ENCODE measurements at regions not wholly inside any gene's neighbourhood (a gene's known extent, or its start where the extent isn't known, plus 50 kb on each side); places are given as distances from the start of the nearest gene placed in this dataset.
A peak's percentile ranks its signal among the peaks of the same experiment; 100 is the strongest.
"Not testable (repeated sequence)": the region's sequence is repeated elsewhere in the genome, so short reads cannot be mapped to it uniquely, and the experiment has no call there.

DNA sequence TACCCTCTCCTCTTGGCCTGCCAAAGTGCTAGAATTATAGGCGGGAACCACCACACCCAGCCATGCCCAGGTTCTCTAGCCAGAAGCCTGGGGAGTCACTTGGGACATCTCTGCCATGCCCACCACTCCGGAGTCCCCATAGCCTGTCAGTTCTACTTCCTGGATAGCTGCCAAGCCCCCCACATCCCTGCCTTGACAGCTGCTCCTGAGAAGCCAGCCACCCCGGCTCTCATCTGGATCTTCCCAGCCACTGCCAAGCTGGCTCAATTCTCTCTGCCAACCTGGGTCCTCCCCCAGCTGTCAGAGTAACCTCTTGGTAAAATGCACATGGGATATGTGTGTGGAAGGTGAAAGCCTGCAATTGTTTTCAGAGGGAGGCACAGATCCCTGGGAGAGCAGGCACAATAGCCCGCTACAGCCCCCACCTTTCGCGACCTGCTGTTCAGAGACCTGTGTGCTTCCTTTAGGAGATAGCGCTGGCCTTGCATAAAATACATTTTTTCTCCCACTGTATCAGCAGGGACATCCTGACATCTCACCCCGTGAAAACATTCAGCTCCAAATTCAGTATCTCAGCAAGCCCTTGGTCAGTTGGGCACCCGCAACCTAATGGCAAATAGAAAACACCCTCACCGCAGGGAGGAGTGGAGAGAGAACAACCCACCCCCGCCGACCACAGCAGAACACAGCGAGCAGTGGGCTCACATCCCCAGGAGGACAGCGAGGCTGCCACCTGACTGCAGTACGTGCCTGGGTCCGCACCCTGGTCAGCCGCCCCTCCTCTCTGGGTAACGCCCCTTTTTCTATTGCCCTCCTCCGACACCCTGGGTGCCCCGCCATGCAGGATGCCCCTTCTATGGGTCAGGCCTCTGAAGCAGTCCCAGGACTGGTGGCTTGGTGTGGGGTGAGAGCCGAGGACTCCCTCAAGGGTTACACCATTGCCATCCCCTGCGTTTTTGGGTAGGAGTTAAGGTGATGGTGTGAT lies 1342.2 kb downstream of the BRD1 start:
- intact Hi-C loops (cut with DNase I), result no loop called here
- peak; percentile 40 for DNase-seq (ENCODE audit: missing footprints)
- ATAC-seq, result no peak

DNA sequence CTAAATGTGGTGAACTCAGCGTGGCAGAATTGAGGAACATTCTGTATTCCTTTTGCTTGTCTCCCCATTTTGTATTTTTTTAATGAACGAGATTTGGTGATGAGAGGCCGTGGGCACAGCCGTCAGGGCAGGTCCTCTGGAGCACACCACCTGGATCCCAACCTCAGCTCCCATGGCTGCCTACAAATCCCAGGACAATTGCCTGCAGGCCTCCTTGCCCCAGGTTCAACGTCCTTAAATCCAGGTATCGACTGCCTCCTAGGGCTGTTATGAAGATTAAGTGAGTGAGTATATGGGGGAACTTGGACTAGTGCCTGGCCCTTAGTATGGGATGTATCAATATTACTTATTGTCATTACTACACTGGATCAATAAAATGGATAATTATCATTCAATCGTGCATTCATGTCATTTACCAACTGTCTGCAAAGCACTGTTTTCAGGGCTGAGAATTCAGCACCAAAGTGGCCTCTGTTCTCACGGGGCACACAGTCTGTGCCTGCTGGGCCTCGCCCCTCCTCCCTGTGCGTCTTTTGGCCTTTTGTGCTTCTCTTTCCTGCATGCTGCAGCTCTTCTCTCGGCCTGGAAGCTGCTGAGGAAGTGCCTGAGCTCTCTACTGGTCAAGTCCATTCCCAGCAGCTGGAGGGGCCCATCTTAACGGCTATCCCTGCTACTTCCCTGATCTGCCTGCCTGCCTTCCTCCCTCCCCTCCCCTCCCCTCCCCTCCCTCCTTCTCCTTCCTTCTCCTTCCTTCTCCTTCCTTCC lies 1343.7 kb downstream of the BRD1 start:
- ATAC-seq (no peak), DNase-seq (ENCODE audit: missing footprints) (no peak)
- intact Hi-C loops (cut with DNase I), result no loop called here

GRCh38 chr22:48482771-48483170 lies 1344.9 kb downstream of the BRD1 start:
- DNase-seq (ENCODE audit: missing footprints), result no peak
- intact Hi-C loops (cut with DNase I), result no loop called here
- no peak for ATAC-seq

GRCh38 chr22:48482198-48482597 lies 1345.5 kb downstream of the BRD1 start:
- DNase-seq (ENCODE audit: missing footprints); intact Hi-C loops (cut with DNase I); ATAC-seq: not testable (repeated sequence)

DNA sequence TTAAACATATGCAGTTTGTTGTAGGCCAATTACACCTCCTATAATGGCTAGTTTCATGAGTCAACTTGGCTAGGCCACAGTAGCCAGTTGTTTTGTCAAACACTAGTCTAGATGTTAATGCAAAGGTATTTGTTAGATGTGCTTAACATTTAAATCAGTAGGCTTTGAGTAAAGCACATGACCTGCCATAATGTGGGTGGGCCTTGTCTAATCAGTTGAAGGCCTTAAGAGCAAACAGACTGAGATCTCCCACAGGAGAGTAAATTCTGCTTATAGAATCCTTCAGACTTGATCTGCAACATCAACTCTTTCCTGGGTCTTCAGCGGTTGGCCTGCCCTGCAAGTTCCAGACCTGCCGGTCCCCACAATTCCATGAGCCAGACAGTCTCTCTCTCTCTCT lies 1345.9 kb downstream of the BRD1 start:
- intact Hi-C loops (cut with DNase I), result no loop called here
- DNase-seq (ENCODE audit: missing footprints) (no peak), ATAC-seq (no peak)

DNA sequence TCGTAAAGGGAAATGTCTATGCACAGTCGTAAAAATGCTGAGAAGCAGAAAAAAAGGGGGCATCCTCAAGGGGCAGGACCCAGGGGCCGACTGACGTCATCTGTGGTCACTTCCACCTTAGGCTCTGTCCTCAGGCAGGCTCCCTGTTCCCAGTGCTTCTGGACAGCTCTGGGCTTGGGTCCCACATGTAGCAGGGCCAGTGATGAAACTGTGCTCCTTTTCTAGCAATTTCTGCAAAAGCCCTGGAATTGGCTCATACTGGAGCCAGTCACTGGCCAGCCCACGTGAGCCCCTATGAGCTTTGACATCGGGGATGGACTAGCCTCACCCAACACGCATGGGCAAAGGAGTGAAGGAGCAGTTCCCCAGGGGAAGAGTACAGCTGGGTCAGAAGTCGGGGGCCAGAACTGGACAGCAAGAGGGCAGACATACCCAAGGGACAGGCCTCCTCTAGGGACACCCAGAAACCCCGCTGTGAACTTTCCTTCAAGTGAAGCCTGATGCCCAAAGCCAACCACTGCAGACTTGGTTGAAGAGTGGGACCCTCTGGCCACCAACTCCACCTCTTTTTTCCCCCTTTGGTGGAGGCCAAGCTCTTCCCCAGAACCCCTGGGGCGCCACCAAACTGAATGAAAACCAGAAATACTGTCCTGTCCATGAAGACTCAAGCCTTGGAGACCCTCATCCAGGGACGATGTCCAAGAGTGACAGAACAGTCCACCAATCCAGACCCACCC lies 1349.0 kb downstream of the BRD1 start:
- ATAC-seq (no peak), DNase-seq (ENCODE audit: missing footprints) (no peak)
- intact Hi-C loops (cut with DNase I), result no loop called here

- intact Hi-C loops (cut with DNase I), result no loop called here
- ATAC-seq (no peak), DNase-seq (ENCODE audit: missing footprints) (no peak)
These were observed 1349.5 kb downstream of the BRD1 start for GRCh38 chr22:48478124-48478523.

DNA sequence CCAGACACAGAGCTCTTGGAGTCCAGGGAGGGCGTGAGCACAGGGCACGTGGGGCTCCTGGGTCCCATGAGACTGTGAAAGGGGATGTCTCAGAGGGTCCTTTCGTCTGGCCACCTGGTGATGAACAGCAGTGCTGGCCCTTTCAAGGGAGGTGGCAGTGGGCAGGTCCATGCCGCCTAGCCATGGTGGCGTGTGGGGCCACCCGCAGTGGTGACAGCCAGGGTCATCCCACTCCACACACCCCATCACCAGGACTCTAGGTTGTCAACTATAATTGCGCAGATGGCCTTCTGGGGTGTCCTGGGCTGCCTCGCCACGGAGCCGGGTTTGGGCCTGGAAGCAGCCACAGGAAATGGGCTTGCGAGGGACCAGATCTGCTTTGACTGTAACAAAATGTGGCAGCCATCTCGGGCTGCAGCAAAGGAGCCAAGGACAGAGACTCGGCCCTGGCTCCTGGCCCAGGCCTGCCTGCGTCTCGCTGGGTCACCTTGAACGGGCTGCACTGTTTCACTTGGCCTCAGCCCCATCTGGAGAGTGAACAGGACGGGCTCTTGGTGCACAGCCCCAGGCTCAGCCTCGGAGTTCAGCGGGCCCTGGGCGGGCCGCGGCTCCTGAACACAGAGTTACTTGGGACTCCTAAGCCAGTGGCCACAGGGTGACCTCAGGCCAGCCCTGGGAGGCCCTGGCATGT lies 1350.5 kb downstream of the BRD1 start:
- ATAC-seq (peak; percentile 85), DNase-seq (ENCODE audit: missing footprints) (peak; percentile 78)
- intact Hi-C loops (cut with DNase I), result no loop called here

DNA sequence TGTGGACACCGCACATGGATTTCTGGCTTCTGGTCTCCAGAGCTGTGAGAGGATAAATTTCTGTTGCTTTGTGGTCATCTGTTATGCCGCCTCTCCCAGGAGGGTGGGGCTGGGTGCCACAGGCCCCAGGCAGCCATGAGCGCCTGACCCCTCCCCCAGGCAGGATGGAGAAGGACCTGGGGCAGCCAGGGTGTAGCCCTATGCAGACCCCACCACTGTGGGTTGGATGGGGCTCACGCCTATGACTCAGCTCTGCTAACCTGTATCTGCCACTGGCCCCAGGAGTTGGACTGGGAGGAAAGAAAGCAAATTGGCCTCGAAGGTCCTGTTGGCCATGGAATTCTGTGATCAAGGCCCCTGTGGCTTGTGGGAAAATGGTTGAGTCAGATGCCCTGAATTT lies 1351.1 kb downstream of the BRD1 start:
- DNase-seq (ENCODE audit: missing footprints) (no peak), ATAC-seq (no peak)
- intact Hi-C loops (cut with DNase I), result no loop called here

DNA sequence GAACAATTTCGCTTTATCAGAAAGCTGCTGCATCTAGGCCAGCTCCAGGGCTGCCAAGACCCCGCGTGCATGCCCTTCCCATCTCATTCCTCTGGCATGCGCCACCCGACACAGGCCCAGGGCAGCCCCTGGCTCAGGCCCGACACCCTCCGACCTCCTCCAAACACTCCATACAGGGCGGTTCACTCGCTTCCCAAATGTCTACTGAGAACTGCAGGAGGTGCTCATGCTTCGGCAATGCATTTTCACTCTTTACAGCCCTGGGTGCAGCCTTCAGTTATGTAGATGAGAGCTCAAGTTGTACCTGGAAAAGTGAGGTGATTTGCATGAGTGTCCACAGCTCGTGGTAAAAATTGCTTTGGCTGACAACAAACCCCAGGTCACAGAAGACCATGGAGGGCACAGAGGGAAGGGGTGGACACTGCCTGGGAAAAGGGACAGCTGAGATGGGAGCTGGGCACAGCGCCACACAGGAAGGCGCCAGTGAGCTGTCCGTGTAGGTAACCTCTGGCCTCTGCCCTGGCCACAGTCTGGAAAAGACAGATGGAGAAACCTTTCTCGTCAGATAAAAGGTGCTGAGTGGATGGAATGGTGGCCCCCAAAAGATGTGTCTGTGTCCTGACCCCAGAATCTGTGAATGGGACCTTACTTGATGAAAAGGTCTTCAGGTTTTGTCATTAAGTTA lies 1351.9 kb downstream of the BRD1 start:
- intact Hi-C loops (cut with DNase I), result no loop called here
- DNase-seq (ENCODE audit: missing footprints), result no peak
- ATAC-seq, result no peak

DNA sequence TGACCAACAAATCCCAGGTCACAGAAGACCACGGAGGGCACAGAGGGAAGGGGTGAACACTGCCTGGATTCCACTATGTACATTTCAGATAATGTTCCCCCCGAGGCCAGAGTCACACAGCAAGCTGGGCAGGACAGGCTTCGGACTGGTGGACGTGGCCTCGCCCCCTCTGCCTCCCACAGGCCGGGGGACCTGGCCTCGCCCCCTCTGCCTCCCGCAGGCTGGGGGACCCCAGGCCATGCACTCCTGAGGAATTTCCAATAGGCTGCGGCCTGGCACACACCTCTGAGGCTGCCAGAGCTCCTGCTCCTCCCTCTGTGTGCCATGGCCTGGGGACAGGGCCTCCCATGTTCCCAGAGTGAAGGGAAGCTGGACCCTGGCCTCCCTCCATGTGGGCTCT lies 1352.8 kb downstream of the BRD1 start:
- ATAC-seq (no peak), DNase-seq (ENCODE audit: missing footprints) (no peak)
- intact Hi-C loops (cut with DNase I), result no loop called here

DNA sequence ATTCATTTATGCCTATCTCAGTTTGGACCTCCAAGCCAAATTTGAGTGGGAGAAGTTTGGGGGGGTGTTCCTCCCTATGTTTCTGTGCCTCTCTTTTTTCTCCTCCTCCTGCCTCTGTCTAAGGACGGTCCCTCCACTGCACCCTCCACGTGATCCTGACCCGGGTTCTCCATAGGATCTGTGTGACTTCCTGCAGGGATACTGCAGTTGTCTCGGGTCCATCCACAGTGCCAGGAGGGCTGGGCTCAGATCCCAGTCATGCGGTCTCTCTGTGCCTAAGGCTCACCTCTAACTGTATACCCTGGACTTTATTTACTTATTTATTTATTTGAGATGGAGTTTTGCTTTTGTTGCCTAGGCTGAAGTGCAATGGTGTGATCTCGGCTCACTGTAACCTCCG lies 1354.5 kb downstream of the BRD1 start:
- intact Hi-C loops (cut with DNase I), result no loop called here
- ATAC-seq (no peak), DNase-seq (ENCODE audit: missing footprints) (no peak)

DNA sequence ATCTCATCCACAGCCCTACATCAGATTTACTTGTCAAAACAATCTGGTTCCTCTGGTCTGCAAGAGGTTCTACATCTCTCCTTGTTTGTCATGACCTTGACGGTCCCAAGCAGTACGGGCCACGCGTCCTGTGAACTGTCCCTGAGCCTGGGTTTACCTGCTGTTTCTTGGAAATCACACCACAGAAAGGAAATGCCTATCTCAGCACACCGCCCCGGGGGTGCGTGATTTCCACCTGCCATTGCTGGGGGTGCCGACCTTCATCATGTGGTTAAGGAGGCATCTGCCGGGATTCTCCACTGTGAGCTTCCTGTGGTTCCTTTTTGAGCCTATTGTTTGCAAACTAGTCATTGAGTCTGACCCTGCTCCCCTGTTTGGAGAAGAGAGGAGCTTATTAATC lies 1363.4 kb downstream of the BRD1 start:
- ATAC-seq, result no peak
- DNase-seq (ENCODE audit: missing footprints), result no peak
- intact Hi-C loops (cut with DNase I), result no loop called here

- ATAC-seq (no peak), DNase-seq (ENCODE audit: missing footprints) (no peak)
- intact Hi-C loops (cut with DNase I), result no loop called here
These were observed 1367.5 kb downstream of the BRD1 start for GRCh38 chr22:48459859-48460823.

DNA sequence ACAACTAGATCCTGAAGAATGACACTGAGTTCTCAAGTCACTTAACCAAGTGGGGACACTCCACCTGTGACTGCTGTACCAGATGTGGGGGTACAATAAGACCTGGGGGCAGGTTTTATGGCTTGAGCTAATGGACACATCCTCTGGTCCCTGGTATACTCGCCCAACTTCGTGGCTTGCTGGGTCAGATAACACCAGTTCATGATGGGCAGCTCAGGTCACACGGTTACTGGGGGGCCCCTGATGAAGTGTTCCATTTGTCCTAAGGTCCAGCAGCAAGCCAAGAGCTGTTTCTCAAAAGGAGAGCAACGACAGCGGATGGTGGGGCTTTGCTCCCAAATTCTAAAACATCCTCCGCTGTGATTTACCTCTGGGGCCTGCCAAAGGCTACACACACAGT lies 1368.4 kb downstream of the BRD1 start:
- DNase-seq (ENCODE audit: missing footprints), result no peak
- intact Hi-C loops (cut with DNase I), result no loop called here
- ATAC-seq, result no peak

GRCh38 chr22:48456449-48456848 lies 1371.2 kb downstream of the BRD1 start:
- intact Hi-C loops (cut with DNase I), result no loop called here
- ATAC-seq, result no peak
- no peak for DNase-seq (ENCODE audit: missing footprints)

DNA sequence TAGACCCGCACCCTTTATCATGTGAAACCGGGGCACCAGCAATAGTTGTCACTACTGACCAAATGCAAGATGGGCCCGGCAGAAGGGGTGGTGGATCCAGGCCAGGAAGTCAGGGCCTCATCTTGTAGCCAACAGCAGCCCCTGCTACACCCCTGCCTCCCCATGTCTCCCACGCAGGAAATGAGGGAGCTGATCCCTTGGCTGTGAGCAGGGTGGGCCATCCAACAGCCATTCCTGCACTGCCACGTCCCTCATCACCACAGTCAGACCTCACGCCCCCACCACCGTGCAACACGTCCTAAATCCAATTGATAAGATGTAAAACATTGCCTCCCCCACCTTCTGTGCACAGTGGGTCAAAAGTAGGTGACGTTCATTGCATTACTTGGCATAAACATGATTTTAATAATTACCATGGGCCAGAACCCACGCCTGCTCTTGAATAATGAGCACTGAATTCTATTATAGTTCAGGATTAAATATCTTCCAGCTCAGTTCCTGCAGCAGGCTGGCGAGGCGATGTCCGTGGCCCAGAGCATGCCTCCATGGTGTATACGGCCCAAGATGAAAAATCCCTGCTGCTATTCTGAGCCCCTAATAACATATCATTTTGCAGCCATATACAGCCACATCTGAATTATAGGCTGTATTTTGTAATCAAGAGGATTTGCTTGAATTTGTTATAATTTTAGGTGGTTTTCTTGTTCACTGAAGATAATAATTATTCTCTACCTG lies 1373.8 kb downstream of the BRD1 start:
- intact Hi-C loops (cut with DNase I), result no loop called here

More for the DNA sequence above, 1373.8 kb downstream of the BRD1 start:
- DNase-seq (ENCODE audit: missing footprints), result no peak
- ATAC-seq, result no peak

Measured in Right ventricle myocardium inferior (tissue), 1 donor.